ENCODE measurements at regions not wholly inside any gene's neighbourhood (a gene's known extent, or its start where the extent isn't known, plus 50 kb on each side); places are given as distances from the start of the nearest gene placed in this dataset.

GRCh38 chr10:53598914-53599313, 826.3 kb upstream of the MBL2 start:
- Histone ChIP-seq H3K27me3 (no peaks in the 10 kb centered on the region), H3K27ac (no peak overlapping the region), H3K36me3 (no peaks in the 10 kb centered on the region), H3K9me3 (no peaks in the 10 kb centered on the region), H3K4me3 (no peak overlapping the region), H3K4me1 (no peaks in the 10 kb centered on the region)
- TF ChIP-seq POLR2A (IDR thresholded peaks at IDR 0.05) (no peak), CTCF (IDR thresholded peaks at IDR 0.05) (no peak), POLR2AphosphoS5 (IDR thresholded peaks at IDR 0.05) (no peak), EP300 (IDR thresholded peaks at IDR 0.05) (no peak)
- WGBS, 2 donors = 89 to 93% methylated on average over 2 of the region's 2 CpGs
- ATAC-seq (ENCODE audit: low FRiP score in 2 of 2) (no peak), DNase-seq (no peak)

- ATAC-seq (ENCODE audit: low FRiP score in 2 of 2) (no peak), DNase-seq (no peak)
- Histone ChIP-seq H3K4me3 (no peak overlapping the region), H3K27ac (no peak overlapping the region), H3K36me3 (no peaks in the 10 kb centered on the region), H3K27me3 (no peaks in the 10 kb centered on the region), H3K4me1 (no peaks in the 10 kb centered on the region), H3K9me3 (no peaks in the 10 kb centered on the region)
- 74 to 78% methylated on average over 2 of the region's 2 CpGs for WGBS, 2 donors
- TF ChIP-seq EP300 (IDR thresholded peaks at IDR 0.05) = no peak
- no peak for TF ChIP-seq POLR2AphosphoS5 (IDR thresholded peaks at IDR 0.05)
- TF ChIP-seq POLR2A (IDR thresholded peaks at IDR 0.05) = no peak
- no peak for TF ChIP-seq CTCF (IDR thresholded peaks at IDR 0.05)
Observed at GRCh38 chr10:53597835-53598251, 825.3 kb upstream of the MBL2 start.

GRCh38 chr10:53580465-53580864, 807.9 kb upstream of the MBL2 start:
- ATAC-seq (ENCODE audit: low FRiP score in 2 of 2) = no peak
- DNase-seq = no peak
- WGBS, 2 donors = 88 to 92% methylated on average over 2 of the region's 2 CpGs
- Histone ChIP-seq H3K4me1 (peaks cover 0 to 9% (median 0%) of the 10 kb centered on the region in 4 donors), H3K9me3 (no peaks in the 10 kb centered on the region), H3K27ac (no peak overlapping the region), H3K27me3 (no peaks in the 10 kb centered on the region), H3K36me3 (no peaks in the 10 kb centered on the region), H3K4me3 (no peak overlapping the region)
- TF ChIP-seq CTCF (IDR thresholded peaks at IDR 0.05) = no peak
- no peak for TF ChIP-seq POLR2AphosphoS5 (IDR thresholded peaks at IDR 0.05)
- no peak for TF ChIP-seq EP300 (IDR thresholded peaks at IDR 0.05)
- no peak for TF ChIP-seq POLR2A (IDR thresholded peaks at IDR 0.05)

GRCh38 chr10:53579773-53580172, 807.2 kb upstream of the MBL2 start:
- ATAC-seq (ENCODE audit: low FRiP score in 2 of 2) (no peak), DNase-seq (no peak)
- H3K36me3 ChIP-seq = no peaks in the 10 kb centered on the region
- H3K27me3 ChIP-seq = no peaks in the 10 kb centered on the region
- no peaks in the 10 kb centered on the region for H3K9me3 ChIP-seq
- 12 to 43% methylated on average over 1 of the region's 1 CpG for WGBS, 2 donors
- H3K4me3 ChIP-seq = no peak overlapping the region
- peaks cover 0 to 9% (median 0%) of the 10 kb centered on the region in 4 donors for H3K4me1 ChIP-seq
- H3K27ac ChIP-seq = no peak overlapping the region
- TF ChIP-seq EP300 (IDR thresholded peaks at IDR 0.05) = no peak
- TF ChIP-seq CTCF (IDR thresholded peaks at IDR 0.05) = no peak
- TF ChIP-seq POLR2A (IDR thresholded peaks at IDR 0.05) = no peak
- TF ChIP-seq POLR2AphosphoS5 (IDR thresholded peaks at IDR 0.05) = no peak

GRCh38 chr10:53574024-53574423, 801.4 kb upstream of the MBL2 start:
- H3K9me3 ChIP-seq = no peaks in the 10 kb centered on the region
- no peaks in the 10 kb centered on the region for H3K36me3 ChIP-seq
- no peak overlapping the region for H3K4me3 ChIP-seq
- WGBS, 2 donors = 76 to 87% methylated on average over 3 of the region's 3 CpGs
- TF ChIP-seq EP300 (IDR thresholded peaks at IDR 0.05) = no peak
- TF ChIP-seq POLR2AphosphoS5 (IDR thresholded peaks at IDR 0.05) = no peak
- no peak for TF ChIP-seq POLR2A (IDR thresholded peaks at IDR 0.05)
- DNase-seq (no peak), ATAC-seq (ENCODE audit: low FRiP score in 2 of 2) (no peak)
- no peaks in the 10 kb centered on the region for H3K4me1 ChIP-seq
- no peaks in the 10 kb centered on the region for H3K27me3 ChIP-seq
- no peak overlapping the region for H3K27ac ChIP-seq
